Neural cell (in vitro differentiated cells): ENCODE measurements at regions not wholly inside any gene's neighbourhood (a gene's known extent, or its start where the extent isn't known, plus 50 kb on each side); places are given as distances from the start of the nearest gene placed in this dataset.
"Not testable (repeated sequence)": the region's sequence is repeated elsewhere in the genome, so short reads cannot be mapped to it uniquely, and the experiment has no call there.

ENCODE experiments used
- CTCF ChIP-seq: fragments of 450-650 bp; IDR thresholded peaks from 2 replicates; pipeline ENCODE4 v1.5.1; 2014; ENCODE audit warnings: antibody characterized with exemption, mild to moderate bottlenecking, moderate library complexity; ENCODE audit not compliant: poor library complexity, severe bottlenecking
- EZH2 ChIP-seq: fragments of 200-600, 300-800 bp; shearing (Covaris generic), sonication (generic); IDR thresholded peaks from 2 replicates; pipeline ENCODE4 v1.6.1; 2014; ENCODE audit warnings: antibody characterized with exemption, low read length, borderline replicate concordance, mild to moderate bottlenecking; ENCODE audit not compliant: insufficient read depth, poor library complexity, severe bottlenecking
- MXI1 ChIP-seq: fragments of 450-650 bp; conservative IDR thresholded peaks from 2 replicates; pipeline ENCODE4 v1.6.1; 2014; ENCODE audit warnings: antibody characterized with exemption, mild to moderate bottlenecking; ENCODE audit not compliant: poor library complexity, severe bottlenecking
- POLR2AphosphoS5 ChIP-seq: IDR thresholded peaks from 2 replicates; pipeline ENCODE4 v1.6.1; 2012
- RAD21 ChIP-seq: fragments of 450-650 bp; conservative IDR thresholded peaks from 2 replicates; pipeline ENCODE4 v1.6.1; 2014; ENCODE audit warnings: antibody characterized with exemption, mild to moderate bottlenecking, moderate library complexity
- REST ChIP-seq: IDR thresholded peaks from 2 replicates; pipeline ENCODE4 v1.6.1; 2012; ENCODE audit warnings: borderline replicate concordance
- TAF1 ChIP-seq: IDR thresholded peaks from 2 replicates; pipeline ENCODE4 v1.6.1; 2012; ENCODE audit warnings: low read depth

GRCh38 chr22:23379540-23380229, 199.4 kb downstream of the BCR start:
- TF ChIP-seq CTCF, RAD21, EZH2, POLR2AphosphoS5, REST, MXI1, TAF1: not testable (repeated sequence)
